Neural cell (in vitro differentiated cells): ENCODE measurements at regions not wholly inside any gene's neighbourhood (a gene's known extent, or its start where the extent isn't known, plus 50 kb on each side); places are given as distances from the start of the nearest gene placed in this dataset.

Experiments used
- H2AFZ ChIP-seq: fragments of 200-600, 300-800 bp; sonication (generic), shearing (Covaris generic); 2 replicates; pipeline ENCODE4 v1.6.0; 2014; ENCODE audit warnings: low read depth, mild to moderate bottlenecking, antibody characterized with exemption, low read length, moderate library complexity
- H3F3A ChIP-seq: fragments of 200-600 bp; shearing (Covaris generic); 2 replicates; pipeline ENCODE4 v1.6.1; 2016; ENCODE audit warnings: mild to moderate bottlenecking, moderate library complexity, mixed read lengths, antibody characterized with exemption, low read length; ENCODE audit not compliant: insufficient read depth, poor library complexity, severe bottlenecking
- H3K27ac ChIP-seq: fragments of 200-600, 300-800 bp; sonication (generic), shearing (Covaris generic); 2 replicates; pipeline ENCODE4 v1.5.1; 2014; ENCODE audit warnings: mild to moderate bottlenecking, low read length, moderate library complexity
- H3K27me3 ChIP-seq: fragments of 300-800, 200-600 bp; sonication (generic), shearing (Covaris generic); 2 replicates; pipeline ENCODE4 v1.6.0; 2014; ENCODE audit warnings: mild to moderate bottlenecking, low read depth, low read length, moderate library complexity; ENCODE audit not compliant: insufficient read depth
- H3K36me3 ChIP-seq: fragments of 300-800, 200-600 bp; sonication (generic), shearing (Covaris generic); 2 replicates; pipeline ENCODE4 v1.5.1; 2014; ENCODE audit warnings: mild to moderate bottlenecking, antibody characterized with exemption, low read length, moderate library complexity; ENCODE audit not compliant: insufficient read depth
- H3K4me2 ChIP-seq: fragments of 300-800, 200-600 bp; sonication (generic), shearing (Covaris generic); 2 replicates; pipeline ENCODE4 v1.6.0; 2014; ENCODE audit warnings: mild to moderate bottlenecking, low read length
- H3K4me3 ChIP-seq: fragments of 300-800, 200-600 bp; sonication (generic), shearing (Covaris generic); 2 replicates; pipeline ENCODE4 v1.5.1; 2014; ENCODE audit warnings: mild to moderate bottlenecking, low read length, moderate library complexity
- H3K79me2 ChIP-seq: fragments of 200-600 bp; shearing (Covaris generic); replicated peaks from 2 replicates; pipeline ENCODE4 v1.6.0; 2014; ENCODE audit warnings: mild to moderate bottlenecking, low read length, moderate library complexity; ENCODE audit not compliant: insufficient read depth
- H3K9ac ChIP-seq: fragments of 300-800, 200-600 bp; sonication (generic), shearing (Covaris generic); 2 replicates; pipeline ENCODE4 v1.6.1; 2016; ENCODE audit warnings: mild to moderate bottlenecking, low read length, mixed read lengths
- H3K9me2 ChIP-seq: fragments of 200-600 bp; shearing (Covaris generic); 2 replicates; pipeline ENCODE4 v1.6.1; 2016; ENCODE audit warnings: mild to moderate bottlenecking, low read length, mixed read lengths; ENCODE audit not compliant: insufficient read depth
- H3K9me3 ChIP-seq: fragments of 200-600, 300-800 bp; sonication (generic), shearing (Covaris generic); 2 replicates; pipeline ENCODE4 v1.6.1; 2016; ENCODE audit warnings: mild to moderate bottlenecking, mixed run types, low read length, moderate library complexity, mixed read lengths
- H4K20me1 ChIP-seq: fragments of 200-600 bp; shearing (Covaris generic); 2 replicates; pipeline ENCODE4 v1.6.1; 2016; ENCODE audit warnings: mild to moderate bottlenecking, mixed run types; ENCODE audit not compliant: insufficient read depth
- EP300 ChIP-seq: fragments of 450-650 bp; conservative IDR thresholded peaks from 2 replicates; pipeline ENCODE4 v1.6.1; 2014; ENCODE audit warnings: antibody characterized with exemption, mild to moderate bottlenecking, moderate library complexity; ENCODE audit not compliant: poor library complexity, severe bottlenecking
- MXI1 ChIP-seq: fragments of 450-650 bp; conservative IDR thresholded peaks from 2 replicates; pipeline ENCODE4 v1.6.1; 2014; ENCODE audit warnings: antibody characterized with exemption, mild to moderate bottlenecking; ENCODE audit not compliant: poor library complexity, severe bottlenecking
- POLR2AphosphoS5 ChIP-seq: IDR thresholded peaks from 2 replicates; pipeline ENCODE4 v1.6.1; 2012
- RAD21 ChIP-seq: fragments of 450-650 bp; conservative IDR thresholded peaks from 2 replicates; pipeline ENCODE4 v1.6.1; 2014; ENCODE audit warnings: antibody characterized with exemption, mild to moderate bottlenecking, moderate library complexity
- REST ChIP-seq: IDR thresholded peaks from 2 replicates; pipeline ENCODE4 v1.6.1; 2012; ENCODE audit warnings: borderline replicate concordance
- SMC3 ChIP-seq: fragments of 450-650 bp; conservative IDR thresholded peaks from 2 replicates; pipeline ENCODE4 v1.6.1; 2014; ENCODE audit warnings: antibody characterized with exemption, mild to moderate bottlenecking, moderate library complexity; ENCODE audit not compliant: poor library complexity
- TAF1 ChIP-seq: IDR thresholded peaks from 2 replicates; pipeline ENCODE4 v1.6.1; 2012; ENCODE audit warnings: low read depth
- TF ChIP-seq, protein P1 (sequence below): fragments of 450-650 bp; IDR thresholded peaks from 2 replicates; pipeline ENCODE4 v1.5.1; 2014; ENCODE audit warnings: antibody characterized with exemption, mild to moderate bottlenecking, moderate library complexity; ENCODE audit not compliant: poor library complexity, severe bottlenecking

DNA sequence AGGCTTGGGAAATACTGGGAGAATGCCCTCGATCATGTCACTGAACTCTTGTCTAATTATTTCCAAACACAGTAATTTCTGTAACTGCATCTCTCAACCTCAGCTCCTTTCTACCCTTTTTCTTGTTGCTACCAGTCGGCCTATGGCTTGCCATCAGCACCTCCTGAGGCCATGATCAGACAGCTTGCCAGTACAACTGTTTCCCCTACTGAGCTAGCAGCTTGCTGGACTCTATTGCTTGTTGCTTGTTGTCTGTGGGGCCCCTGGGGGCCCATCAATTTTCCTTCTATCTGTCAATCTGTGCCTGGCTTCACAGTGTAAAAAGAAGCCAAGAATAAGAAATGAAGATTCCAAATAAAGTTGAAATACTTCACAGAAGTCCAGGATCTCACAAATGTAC lies 123.9 kb downstream of the OPN5 start (continued):
- TF ChIP-seq SMC3 = no peak
- TF ChIP-seq MXI1 = no peak

DNA sequence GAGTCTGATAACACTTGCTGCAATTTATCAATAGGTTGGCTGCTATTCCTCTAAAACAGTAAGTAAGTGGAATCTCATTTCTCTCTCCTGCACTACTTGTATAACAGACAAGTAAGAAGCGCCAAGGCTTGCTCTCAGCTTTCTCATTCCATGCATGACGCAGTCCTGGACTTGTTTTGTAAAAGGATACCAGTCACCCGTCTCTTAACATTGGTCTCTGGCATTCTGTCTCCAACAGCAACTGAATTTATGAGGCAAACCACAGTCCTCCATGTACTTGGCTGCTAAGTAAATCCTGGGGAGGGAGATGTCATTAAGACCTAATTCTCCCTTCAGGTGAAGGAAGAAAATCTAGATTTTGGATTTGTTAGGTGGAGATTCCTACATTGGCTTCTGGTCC lies 115.4 kb downstream of the OPN5 start:
- no peak overlapping the region for H3K4me3 ChIP-seq
- H3K79me2 ChIP-seq = no peaks in the 10 kb centered on the region
- H3K9me3 ChIP-seq = no peaks in the 10 kb centered on the region

GRCh38 chr6:47890326-47890875 lies 108.6 kb downstream of the OPN5 start:
- H3K4me2 ChIP-seq = no peak overlapping the region
- no peak overlapping the region for H3K9ac ChIP-seq
- H3K4me3 ChIP-seq = no peak overlapping the region
- H3K27ac ChIP-seq = no peak overlapping the region
- no peak overlapping the region for H2AFZ ChIP-seq
- no peaks in the 10 kb centered on the region for H4K20me1 ChIP-seq
- no peaks in the 10 kb centered on the region for H3K79me2 ChIP-seq
- no peaks in the 10 kb centered on the region for H3F3A ChIP-seq
- H3K9me3 ChIP-seq = no peaks in the 10 kb centered on the region
- H3K27me3 ChIP-seq = no peaks in the 10 kb centered on the region
- no peaks in the 10 kb centered on the region for H3K36me3 ChIP-seq
- no peaks in the 10 kb centered on the region for H3K9me2 ChIP-seq
- TF ChIP-seq MXI1 (no peak), TAF1 (no peak), RAD21 (no peak), EP300 (no peak), REST (no peak)

More for the DNA sequence above, 115.4 kb downstream of the OPN5 start:
- no peak overlapping the region for H2AFZ ChIP-seq
- H3K9me2 ChIP-seq = no peaks in the 10 kb centered on the region
- no peak overlapping the region for H3K4me2 ChIP-seq
- TF ChIP-seq REST = no peak
- TF ChIP-seq SMC3 = no peak
- TF ChIP-seq POLR2AphosphoS5 = no peak
- TF ChIP-seq, protein P1, sequence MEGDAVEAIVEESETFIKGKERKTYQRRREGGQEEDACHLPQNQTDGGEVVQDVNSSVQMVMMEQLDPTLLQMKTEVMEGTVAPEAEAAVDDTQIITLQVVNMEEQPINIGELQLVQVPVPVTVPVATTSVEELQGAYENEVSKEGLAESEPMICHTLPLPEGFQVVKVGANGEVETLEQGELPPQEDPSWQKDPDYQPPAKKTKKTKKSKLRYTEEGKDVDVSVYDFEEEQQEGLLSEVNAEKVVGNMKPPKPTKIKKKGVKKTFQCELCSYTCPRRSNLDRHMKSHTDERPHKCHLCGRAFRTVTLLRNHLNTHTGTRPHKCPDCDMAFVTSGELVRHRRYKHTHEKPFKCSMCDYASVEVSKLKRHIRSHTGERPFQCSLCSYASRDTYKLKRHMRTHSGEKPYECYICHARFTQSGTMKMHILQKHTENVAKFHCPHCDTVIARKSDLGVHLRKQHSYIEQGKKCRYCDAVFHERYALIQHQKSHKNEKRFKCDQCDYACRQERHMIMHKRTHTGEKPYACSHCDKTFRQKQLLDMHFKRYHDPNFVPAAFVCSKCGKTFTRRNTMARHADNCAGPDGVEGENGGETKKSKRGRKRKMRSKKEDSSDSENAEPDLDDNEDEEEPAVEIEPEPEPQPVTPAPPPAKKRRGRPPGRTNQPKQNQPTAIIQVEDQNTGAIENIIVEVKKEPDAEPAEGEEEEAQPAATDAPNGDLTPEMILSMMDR = no peak
- no peak for TF ChIP-seq EP300
- no peak for TF ChIP-seq TAF1
- no peak for TF ChIP-seq MXI1
- no peaks in the 10 kb centered on the region for H3K36me3 ChIP-seq
- H4K20me1 ChIP-seq = no peaks in the 10 kb centered on the region
- no peak overlapping the region for H3K27ac ChIP-seq
- H3K9ac ChIP-seq = no peak overlapping the region
- H3K27me3 ChIP-seq = no peaks in the 10 kb centered on the region
- H3F3A ChIP-seq = no peaks in the 10 kb centered on the region
